PC-3 (cell line): ENCODE measurements at regions not wholly inside any gene's neighbourhood (a gene's known extent, or its start where the extent isn't known, plus 50 kb on each side); places are given as distances from the start of the nearest gene placed in this dataset.

Experiments used
- ATAC-seq: fragments of 200-7000 bp; cut with Tn5 transposase; 2 replicates; pipeline ENCODE4 v1.9.1; 2020; ENCODE audit warnings: mild to moderate bottlenecking, moderate library complexity
- BruUV-seq: library from RNA; stranded (reverse); fragments of 400-500 nt; replicated peaks from 2 replicates; lab custom pipeline; 2021; lab: Mats Ljungman, UMichigan
- CTCF ChIA-PET: fragments of 300-600 bp; sonication (Branson Sonifier 250); formaldehyde crosslinking; loops from one replicate; lab custom pipeline; 2022; ENCODE audit warnings: antibody characterized with exemption; lab: Charles Lee
- POLR2A ChIA-PET: fragments of 300-600 bp; sonication (Branson Sonifier 250); formaldehyde crosslinking; loops from one replicate; lab custom pipeline; 2022; ENCODE audit warnings: antibody characterized with exemption; ENCODE audit not compliant: unreplicated experiment; lab: Charles Lee
- DNase-seq: peaks from one replicate; pipeline ENCODE4 v3.0.0-alpha.2; 2015
- H2AFZ ChIP-seq: fragments of 300-600 bp; sonication (generic); 2 replicates; pipeline ENCODE4 v1.6.0; 2016; ENCODE audit warnings: antibody characterized with exemption, low read length
- H3F3A ChIP-seq: fragments of 300-600 bp; sonication (generic); one replicate; pipeline ENCODE4 v1.6.0; 2017; ENCODE audit warnings: antibody characterized with exemption, low read length, control low read depth, mild to moderate bottlenecking; ENCODE audit not compliant: unreplicated experiment
- H3K27ac ChIP-seq: fragments of 300-600 bp; sonication (generic); 2 replicates; pipeline ENCODE4 v1.5.1; 2016; ENCODE audit warnings: mild to moderate bottlenecking, low read length
- H3K27me3 ChIP-seq: fragments of 300-600 bp; sonication (generic); 2 replicates; pipeline ENCODE4 v1.6.1; 2016; ENCODE audit warnings: low read length, mixed read lengths
- H3K36me3 ChIP-seq: fragments of 300-600 bp; sonication (generic); 2 replicates; pipeline ENCODE4 v1.6.1; 2016; ENCODE audit warnings: low read depth, mixed run types, low read length, mixed read lengths
- H3K4me1 ChIP-seq: fragments of 300-600 bp; sonication (generic); 2 replicates; pipeline ENCODE4 v1.5.1; 2016; ENCODE audit warnings: low read length; ENCODE audit not compliant: insufficient read depth
- H3K4me2 ChIP-seq: fragments of 300-600 bp; sonication (generic); 2 replicates; pipeline ENCODE4 v1.6.0; 2016; ENCODE audit warnings: low read length
- H3K4me3 ChIP-seq: fragments of 300-600 bp; sonication (generic); 2 replicates; pipeline ENCODE4 v1.5.1; 2016; ENCODE audit warnings: mild to moderate bottlenecking, low read length, mixed read lengths
- H3K79me2 ChIP-seq: fragments of 300-600 bp; sonication (generic); 2 replicates; pipeline ENCODE4 v1.6.1; 2017; ENCODE audit warnings: low read length, mixed read lengths
- H3K9ac ChIP-seq: fragments of 300-600 bp; sonication (generic); 2 replicates; pipeline ENCODE4 v1.6.0; 2016; ENCODE audit warnings: mild to moderate bottlenecking, low read length
- H3K9me2 ChIP-seq: fragments of 300-600 bp; sonication (generic); replicated peaks from 2 replicates; pipeline ENCODE4 v1.6.1; 2016; ENCODE audit warnings: mixed run types, low read length, mixed read lengths
- H3K9me3 ChIP-seq: fragments of 300-600 bp; sonication (generic); 2 replicates; pipeline ENCODE4 v1.6.1; 2016; ENCODE audit warnings: low read length, mixed read lengths
- H4K20me1 ChIP-seq: fragments of 300-600 bp; sonication (generic); 2 replicates; pipeline ENCODE4 v1.6.1; 2016; ENCODE audit warnings: low read length, mixed read lengths
- EZH2 ChIP-seq: fragments of 300-600 bp; sonication (generic); IDR thresholded peaks from one replicate; pipeline ENCODE4 v1.6.1; 2017; ENCODE audit warnings: antibody characterized with exemption, mild to moderate bottlenecking, low read length; ENCODE audit not compliant: unreplicated experiment
- EZH2phosphoT487 ChIP-seq: fragments of 300-600 bp; sonication (generic); IDR thresholded peaks from 2 replicates; pipeline ENCODE4 v1.6.1; 2018; ENCODE audit warnings: mild to moderate bottlenecking, antibody characterized with exemption, low read length, borderline replicate concordance
- intact Hi-C: fragments of 100-400 bp; cut with micrococcal nuclease; formaldehyde crosslinking; loops from 2 replicates; pipeline ENCODE4 v1.9.0; 2023
- TF ChIP-seq, protein P1 (sequence below): fragments of 300-600 bp; sonication (generic); conservative IDR thresholded peaks from 2 replicates; pipeline ENCODE4 v1.5.1; 2017; ENCODE audit warnings: antibody characterized with exemption, low read depth, mild to moderate bottlenecking, low read length

GRCh38 chr14:38710881-38711280 is 392.2 kb downstream of the SEC23A start:
- Histone ChIP-seq H3K27ac (no peak overlapping the region), H3K79me2 (no peaks in the 10 kb centered on the region), H3K9ac (no peak overlapping the region), H3K36me3 (no peaks in the 10 kb centered on the region), H3K27me3 (0 out of 2 replicates have a peak, but pooled peaks cover 4% of the 10 kb centered on the region), H3F3A (no peaks in the 10 kb centered on the region), H2AFZ (no peak overlapping the region), H3K4me3 (no peak overlapping the region), H4K20me1 (no peaks in the 10 kb centered on the region), H3K9me2 (no peaks in the 10 kb centered on the region), H3K9me3 (no peaks in the 10 kb centered on the region), H3K4me2 (no peak overlapping the region), H3K4me1 (no peaks in the 10 kb centered on the region)
- no TSS peak for BruUV-seq
- ChIA-PET CTCF (no interaction called here), POLR2A (no interaction called here)
- intact Hi-C loops = no loop called here
- no peak for TF ChIP-seq EZH2
- no peak for TF ChIP-seq EZH2phosphoT487
- TF ChIP-seq, protein P1, sequence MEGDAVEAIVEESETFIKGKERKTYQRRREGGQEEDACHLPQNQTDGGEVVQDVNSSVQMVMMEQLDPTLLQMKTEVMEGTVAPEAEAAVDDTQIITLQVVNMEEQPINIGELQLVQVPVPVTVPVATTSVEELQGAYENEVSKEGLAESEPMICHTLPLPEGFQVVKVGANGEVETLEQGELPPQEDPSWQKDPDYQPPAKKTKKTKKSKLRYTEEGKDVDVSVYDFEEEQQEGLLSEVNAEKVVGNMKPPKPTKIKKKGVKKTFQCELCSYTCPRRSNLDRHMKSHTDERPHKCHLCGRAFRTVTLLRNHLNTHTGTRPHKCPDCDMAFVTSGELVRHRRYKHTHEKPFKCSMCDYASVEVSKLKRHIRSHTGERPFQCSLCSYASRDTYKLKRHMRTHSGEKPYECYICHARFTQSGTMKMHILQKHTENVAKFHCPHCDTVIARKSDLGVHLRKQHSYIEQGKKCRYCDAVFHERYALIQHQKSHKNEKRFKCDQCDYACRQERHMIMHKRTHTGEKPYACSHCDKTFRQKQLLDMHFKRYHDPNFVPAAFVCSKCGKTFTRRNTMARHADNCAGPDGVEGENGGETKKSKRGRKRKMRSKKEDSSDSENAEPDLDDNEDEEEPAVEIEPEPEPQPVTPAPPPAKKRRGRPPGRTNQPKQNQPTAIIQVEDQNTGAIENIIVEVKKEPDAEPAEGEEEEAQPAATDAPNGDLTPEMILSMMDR = no peak
- DNase-seq (no peak), ATAC-seq (no peak)

DNA sequence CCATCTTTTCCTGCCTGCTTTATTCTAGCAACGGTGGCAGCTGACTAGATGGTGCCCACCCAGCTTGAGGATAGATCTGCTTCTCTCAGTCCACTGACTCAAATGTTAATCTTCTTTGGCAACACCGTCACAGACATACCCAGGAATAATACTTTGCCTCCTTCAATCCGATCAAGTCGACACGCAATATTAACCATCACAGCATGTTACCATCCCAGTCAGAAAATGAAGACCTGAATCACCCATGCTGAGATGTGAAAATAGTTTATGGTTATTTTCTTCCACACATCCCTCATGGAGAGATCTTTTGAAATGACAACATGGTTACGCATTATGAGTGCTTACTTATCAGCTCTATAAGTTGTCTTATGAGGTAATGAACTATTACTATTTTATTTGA is 392.8 kb downstream of the SEC23A start:
- POLR2A ChIA-PET = no interaction called here
- Histone ChIP-seq H3K4me3 (no peak overlapping the region), H3K9me3 (no peaks in the 10 kb centered on the region), H3K4me2 (no peak overlapping the region), H3K27me3 (0 out of 2 replicates have a peak, but pooled peaks cover 4% of the 10 kb centered on the region), H3F3A (no peaks in the 10 kb centered on the region), H3K9me2 (no peaks in the 10 kb centered on the region), H4K20me1 (no peaks in the 10 kb centered on the region), H3K27ac (no peak overlapping the region), H3K79me2 (no peaks in the 10 kb centered on the region), H3K36me3 (no peaks in the 10 kb centered on the region), H3K9ac (no peak overlapping the region), H3K4me1 (no peaks in the 10 kb centered on the region), H2AFZ (no peak overlapping the region)
- CTCF ChIA-PET = no interaction called here
- TF ChIP-seq EZH2 (no peak), EZH2phosphoT487 (no peak)
- TF ChIP-seq, protein P1 = no peak
- ATAC-seq = no peak
- no TSS peak for BruUV-seq
- DNase-seq = no peak
- intact Hi-C loops = no loop called here

DNA sequence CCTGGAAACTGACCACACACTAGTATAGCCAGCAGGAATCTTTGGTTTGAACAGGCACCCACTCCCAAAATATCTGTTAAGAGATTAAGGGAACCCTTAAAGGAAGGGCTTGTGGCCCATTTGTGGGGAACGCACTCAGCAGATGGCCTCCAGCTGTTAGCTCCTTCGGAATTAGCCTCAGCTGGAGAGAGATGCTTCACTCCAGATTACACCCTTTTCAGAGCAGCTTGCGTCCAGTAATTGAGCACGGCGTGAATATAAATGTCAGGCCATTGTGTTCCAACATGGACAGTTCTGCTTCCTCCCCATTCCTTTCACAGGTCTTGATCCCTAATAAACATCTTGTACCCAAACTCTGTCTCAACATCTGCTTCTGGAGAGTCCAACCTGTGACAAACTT is 397.8 kb downstream of the SEC23A start:
- Histone ChIP-seq H3K4me2 (no peak overlapping the region), H4K20me1 (no peaks in the 10 kb centered on the region), H3F3A (no peaks in the 10 kb centered on the region), H3K4me3 (no peak overlapping the region), H3K79me2 (no peaks in the 10 kb centered on the region), H2AFZ (no peak overlapping the region), H3K9me2 (no peaks in the 10 kb centered on the region), H3K9me3 (no peaks in the 10 kb centered on the region), H3K27ac (no peak overlapping the region), H3K27me3 (0 out of 2 replicates have a peak, but pooled peaks cover 4% of the 10 kb centered on the region), H3K9ac (no peak overlapping the region), H3K36me3 (no peaks in the 10 kb centered on the region), H3K4me1 (no peaks in the 10 kb centered on the region)
- no peak for DNase-seq
- intact Hi-C loops = no loop called here
- CTCF ChIA-PET = no interaction called here
- no peak for TF ChIP-seq EZH2
- TF ChIP-seq EZH2phosphoT487 = no peak
- TF ChIP-seq, protein P1 = no peak
- ATAC-seq = no peak
- POLR2A ChIA-PET = no interaction called here
- BruUV-seq = no TSS peak
